NCI-H1092 (cell line): ENCODE measurements at regions not wholly inside any gene's neighbourhood (a gene's known extent, or its start where the extent isn't known, plus 50 kb on each side); places are given as distances from the start of the nearest gene placed in this dataset.

Experiments used
- DNase-seq: peaks from one replicate; lab custom pipeline; 2025; lab: John Stamatoyannopoulos, UW

DNA sequence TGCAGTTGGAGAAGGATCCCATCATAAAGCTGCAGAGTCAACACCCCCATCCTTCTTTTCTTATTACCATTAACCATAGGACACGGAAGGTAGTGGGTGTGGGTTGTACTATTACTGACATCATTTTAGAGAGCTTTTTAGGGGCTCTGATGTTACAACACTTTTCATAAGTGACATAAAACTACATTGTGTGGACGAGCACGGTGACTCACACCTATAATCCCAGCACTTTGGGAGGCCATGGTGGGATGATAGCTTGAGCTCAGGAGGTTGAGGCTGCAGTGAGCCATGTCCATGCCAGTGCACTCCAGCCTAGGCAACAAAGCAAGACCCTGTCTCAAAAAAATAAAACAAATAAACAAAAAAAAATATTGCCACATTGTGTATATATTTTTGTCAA is 167.1 kb downstream of the DUSP6 start:
- DNase-seq = no peak

DNA sequence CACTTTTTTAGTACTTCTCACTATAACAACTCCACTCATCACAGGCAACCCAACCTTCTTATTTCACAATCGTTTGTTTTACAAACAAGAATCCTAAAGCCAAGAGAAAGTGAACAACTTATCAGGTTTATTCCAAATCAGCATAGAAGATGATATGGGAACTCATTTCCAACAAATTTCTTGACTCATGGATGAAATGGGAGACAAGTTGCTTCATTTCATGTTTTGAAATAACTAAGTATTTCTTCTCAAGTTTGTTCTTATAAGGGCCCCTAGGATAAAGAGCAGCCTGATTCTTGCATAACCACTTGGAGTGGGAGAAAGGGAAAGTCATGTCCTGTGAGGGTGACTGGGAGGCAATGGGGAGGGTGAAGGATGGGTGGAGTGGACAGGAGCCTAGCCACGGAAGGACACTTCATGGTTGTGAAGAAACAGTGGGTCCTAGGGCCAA is 168.3 kb downstream of the DUSP6 start:
- no peak for DNase-seq

DNA sequence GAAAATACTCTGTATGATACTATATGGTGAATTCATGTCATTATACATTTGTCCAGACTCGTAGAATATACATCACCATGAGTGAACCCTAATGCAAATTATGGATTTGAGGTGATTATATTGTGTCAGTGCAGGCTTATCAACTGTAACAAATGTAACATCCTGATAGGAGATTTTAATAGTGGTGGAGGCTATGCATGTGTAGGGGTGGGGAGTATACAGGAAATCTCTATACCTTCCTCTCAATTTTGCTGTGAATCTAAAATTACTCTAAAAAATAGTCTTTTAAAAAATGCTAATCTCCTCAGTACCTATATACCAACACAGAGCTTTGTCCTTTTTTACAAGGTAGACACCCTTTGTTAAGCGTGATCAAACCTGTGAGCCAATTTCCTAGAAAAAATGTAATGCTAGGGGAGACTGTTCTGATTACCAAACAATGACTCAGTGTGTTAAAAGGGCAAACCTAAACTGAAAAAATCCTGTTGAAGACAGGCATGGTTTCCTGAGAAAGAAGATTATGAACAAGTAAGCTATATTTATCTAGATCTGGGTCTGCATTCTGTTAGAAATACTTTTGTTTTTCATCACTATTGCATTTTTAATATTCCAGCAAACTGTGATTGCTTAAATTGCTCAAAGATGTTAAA is 170.9 kb downstream of the DUSP6 start:
- no peak for DNase-seq

DNA sequence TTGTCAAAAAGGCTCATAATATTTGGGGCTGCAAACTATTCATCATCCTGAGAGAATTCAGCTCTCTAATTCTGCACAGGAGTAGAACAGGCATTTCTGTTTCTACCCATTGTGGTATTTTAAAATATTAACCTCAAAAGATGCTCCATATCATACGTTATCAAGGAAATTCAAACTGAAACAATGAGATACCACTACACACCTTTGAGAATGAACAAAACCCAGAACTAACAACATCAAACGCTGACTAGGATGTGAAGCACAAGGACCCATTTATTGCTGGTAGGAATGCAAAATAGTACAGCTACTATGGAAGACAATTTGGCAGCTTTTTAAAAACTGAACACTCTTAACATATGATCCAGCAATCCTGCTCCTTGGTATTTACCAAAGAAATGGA is 171.8 kb downstream of the DUSP6 start:
- no peak for DNase-seq

DNA sequence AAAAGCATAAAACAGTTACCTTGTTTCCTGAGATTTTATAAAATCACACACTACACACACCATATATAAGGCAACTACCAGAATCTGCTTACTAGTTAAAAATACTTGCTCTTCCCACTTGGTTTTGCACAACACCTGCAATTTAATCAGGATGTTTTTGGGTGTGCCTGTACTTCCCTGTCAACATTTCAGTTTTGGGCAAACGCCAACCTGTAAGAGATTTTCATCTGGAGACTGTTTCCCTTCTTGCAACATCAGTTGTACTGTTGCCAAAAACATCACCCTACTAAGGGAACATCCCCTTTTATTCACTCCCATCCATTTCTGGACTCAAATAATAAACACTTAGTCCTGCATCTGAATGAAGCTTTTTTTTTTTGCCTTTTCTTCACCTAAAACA is 172.3 kb downstream of the DUSP6 start:
- no peak for DNase-seq

DNA sequence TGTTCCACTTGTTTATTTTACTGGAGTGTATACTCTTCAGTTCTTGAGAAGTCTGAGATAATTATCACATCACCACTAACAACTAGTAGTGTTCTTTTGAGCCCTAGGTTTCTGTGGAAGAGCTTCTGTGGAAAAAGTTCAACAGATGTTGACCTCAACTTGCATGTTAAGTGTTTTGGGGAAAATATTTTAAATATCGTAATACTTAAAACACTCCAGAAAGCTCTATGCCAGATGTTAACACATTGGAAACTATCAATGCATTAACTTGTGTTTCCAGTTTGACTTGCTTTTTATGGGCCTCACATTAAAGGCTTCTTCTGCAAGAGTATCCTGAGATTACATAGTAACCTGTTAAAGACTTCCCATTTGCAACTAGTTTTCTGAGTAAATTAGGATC is 173.1 kb downstream of the DUSP6 start:
- no peak for DNase-seq

DNA sequence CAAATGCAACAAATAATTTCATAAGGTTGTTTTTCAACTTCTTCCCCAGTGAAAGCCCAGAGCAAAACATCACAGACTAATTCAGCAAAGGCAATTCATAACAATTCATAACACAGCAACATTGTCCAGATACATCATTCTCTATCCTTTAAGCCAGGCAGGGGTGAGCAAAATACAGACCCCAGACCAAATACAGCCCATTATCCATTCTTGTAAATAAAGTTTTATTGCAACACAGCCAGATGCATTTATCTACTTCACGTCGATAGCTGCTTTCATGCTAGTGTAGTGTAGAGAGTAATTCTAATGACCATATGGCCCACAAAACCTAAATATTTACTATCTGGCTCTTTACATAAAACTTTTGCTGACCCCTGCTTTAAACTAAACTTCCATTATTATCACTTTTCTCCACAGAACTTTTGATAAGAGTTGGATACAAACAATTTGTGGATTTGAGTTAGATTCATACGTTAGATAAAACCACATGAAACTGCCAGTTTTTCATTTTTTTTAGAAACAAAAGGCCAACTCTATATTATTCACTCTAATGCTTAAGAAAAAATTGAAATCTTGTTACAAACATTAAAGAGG is 174.4 kb downstream of the DUSP6 start:
- DNase-seq = no peak

DNA sequence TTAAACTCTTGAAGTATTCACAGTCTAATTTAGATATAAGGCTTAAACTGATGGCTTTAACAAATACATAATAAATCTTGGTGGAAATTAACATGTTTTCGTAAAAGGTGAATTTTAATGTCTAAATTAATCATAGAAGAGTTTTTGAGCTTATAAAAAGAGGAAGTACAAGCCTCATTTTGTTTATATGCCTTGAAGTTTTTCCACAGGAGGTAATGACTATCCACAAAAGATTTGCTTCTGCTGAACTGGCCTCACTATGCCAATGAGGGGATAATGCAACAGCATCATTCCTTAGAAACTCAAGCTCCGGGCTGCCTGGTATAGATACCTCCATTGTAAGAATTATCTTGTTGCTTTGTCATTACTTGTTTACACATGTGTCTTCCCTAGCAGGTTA is 175.6 kb downstream of the DUSP6 start:
- no peak for DNase-seq

DNA sequence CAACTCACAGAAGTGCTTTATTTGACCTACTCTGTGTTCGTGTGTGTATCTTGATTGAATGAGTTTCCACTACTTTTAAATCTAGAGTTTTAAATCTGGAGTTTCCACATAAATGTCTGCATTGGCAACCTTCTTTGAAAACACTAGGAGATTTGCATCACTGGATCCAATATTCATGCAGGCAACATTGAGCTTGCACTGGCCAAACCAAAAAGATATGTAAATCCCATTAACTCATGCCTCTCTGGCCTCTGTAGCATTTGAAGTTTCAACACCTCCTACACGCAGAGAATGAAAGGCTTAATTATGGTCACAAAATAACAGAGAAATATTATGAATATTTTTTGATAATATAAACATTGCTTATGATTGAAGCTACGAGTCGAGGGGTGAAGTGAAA is 178.6 kb downstream of the DUSP6 start:
- DNase-seq = no peak

DNA sequence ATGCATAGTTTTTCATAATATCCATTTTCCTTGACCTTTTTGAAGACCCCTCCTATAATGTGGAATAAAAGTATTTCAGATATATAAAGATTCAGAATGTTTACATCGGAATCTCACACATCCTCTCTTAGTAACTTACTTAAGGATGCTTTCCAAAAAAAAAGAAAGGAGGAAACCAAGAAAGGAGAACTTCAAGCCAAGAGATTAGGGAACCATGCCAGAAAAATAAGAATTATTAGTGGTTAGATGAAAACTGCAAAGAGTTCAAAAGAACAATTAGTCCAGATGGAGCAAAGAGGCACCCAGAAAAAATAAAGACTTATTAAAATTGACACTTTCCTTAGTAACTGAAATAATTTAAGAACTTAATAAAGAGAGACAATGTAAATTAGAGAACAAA is 179.2 kb downstream of the DUSP6 start:
- no peak for DNase-seq

DNA sequence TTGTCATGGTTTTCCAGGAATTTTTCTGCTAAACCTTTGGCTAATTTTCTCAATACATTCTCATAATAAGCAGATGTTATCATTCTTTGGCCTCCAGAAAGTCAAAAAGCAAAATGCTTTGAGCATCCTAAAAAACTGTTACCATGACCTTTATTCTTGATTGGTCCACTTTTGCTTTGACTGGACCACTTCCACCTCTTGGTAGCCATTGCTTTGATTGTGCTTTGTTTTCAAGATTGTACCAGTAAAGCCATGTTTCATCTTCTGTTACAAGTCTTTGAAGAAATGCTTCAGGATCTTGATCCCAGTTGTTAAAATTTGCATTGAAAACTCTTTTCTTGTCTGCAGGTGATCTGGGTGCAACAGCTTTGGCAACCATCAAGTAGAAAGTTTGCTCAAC is 180.1 kb downstream of the DUSP6 start:
- DNase-seq = no peak

DNA sequence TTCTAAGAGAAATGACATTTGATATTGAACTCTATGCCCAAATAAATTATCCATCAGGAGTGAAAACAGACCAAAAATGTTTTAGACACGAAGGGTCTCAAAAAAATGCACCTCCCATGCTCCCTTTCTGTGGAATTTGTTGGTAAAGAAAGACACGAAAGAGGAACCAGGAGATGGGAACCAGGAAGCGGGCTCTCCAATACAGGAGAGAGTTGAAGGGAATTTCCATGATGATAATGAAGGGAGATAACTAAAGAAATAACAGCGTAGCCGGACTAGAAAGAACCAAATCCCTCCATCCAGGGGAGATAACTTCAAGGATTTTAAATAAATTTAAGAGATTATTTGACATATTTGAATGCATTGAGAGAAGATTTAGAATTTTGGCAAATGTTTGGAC is 183.0 kb downstream of the DUSP6 start:
- no peak for DNase-seq

DNA sequence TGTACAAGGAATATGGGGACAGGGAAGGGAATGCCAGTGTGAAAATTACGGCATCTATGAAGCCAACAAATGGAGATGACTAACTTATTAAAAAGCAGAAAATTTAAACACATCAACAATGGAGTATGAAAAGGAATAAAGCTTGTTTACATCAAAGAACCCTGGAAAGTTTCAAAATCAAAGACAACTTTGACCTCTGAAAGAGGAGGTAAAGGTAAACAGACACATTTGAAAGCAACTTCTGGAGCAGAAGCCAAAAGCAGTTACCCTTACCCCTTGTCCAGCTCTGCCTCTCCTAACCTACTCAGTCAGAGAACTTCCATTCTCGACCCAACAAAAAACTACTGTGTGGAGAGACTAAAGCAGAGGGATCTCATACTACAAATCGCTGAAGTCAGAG is 184.3 kb downstream of the DUSP6 start:
- DNase-seq = no peak

DNA sequence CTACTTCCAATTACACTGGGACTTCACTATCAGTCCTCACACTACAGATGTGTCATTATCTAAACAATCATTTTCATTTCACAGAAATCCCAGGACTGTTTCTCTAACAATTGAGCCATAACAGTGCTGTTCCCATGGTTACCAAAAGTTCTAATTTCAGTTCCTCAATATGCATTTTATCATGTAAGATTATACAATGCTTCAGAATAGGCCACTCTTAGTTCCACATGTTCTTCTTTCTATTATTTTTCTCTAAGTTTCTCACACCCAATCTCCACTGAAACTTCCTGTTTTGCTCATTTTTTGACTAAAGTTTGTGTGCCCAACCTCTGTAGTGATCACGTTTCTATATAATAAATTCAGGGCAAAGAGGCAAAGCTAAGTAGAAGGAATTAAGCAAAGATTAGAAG is 185.8 kb downstream of the DUSP6 start:
- DNase-seq = no peak

DNA sequence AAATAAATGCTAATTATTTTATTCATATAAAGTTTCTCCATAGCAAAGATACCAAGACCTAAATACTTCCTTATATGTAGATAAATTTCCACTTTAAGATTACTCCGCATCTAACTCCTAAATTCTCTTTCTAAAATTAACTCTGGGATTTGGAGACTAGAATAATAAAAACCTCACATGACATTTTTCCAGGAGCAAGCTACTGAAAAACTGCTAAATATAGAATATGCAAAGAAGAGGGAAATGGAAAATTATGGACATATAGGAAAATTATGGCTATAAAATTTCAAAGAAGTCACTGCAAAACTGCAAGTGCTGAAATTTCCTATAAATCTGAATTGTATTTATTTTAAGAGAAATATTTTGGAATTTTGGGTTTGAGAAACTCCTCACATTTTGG is 186.2 kb downstream of the DUSP6 start:
- no peak for DNase-seq

DNA sequence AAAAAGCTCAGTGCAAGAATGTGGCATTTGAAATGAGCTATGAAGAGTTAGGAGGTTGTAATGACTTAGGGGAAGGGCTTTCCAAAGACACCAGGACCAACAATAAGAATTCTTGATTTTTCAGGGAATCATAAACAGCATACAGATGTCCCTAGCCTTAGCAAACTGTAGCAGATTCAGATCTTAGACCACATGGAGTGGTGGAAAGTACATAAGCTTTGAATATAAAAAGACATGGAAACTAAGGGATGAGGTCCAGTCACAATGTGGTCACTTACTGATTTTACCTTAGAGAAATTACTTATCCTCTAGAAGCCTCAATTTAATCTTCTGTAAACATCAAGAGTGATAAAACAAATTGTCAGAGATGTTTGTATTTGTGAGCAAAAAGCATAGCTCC is 186.6 kb downstream of the DUSP6 start:
- DNase-seq = no peak

DNA sequence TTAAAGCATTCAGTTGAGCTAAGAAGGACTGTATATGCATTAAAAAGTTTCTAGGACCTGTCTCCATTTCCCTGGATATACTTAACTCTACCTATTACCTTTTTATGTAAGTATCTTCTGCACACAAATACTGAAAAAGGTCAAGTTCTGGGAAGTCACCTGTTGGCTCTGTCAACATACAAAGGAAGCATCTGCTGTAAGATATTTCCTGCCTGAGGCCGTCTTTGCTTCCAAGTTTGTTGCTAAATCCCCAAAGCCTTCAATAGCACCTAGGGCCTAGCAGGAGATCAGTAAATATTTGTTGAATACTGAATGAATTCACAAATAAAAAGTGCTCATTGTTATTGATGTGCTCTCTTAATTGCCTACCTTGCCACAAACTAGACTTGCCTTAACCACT is 188.4 kb downstream of the DUSP6 start:
- DNase-seq = no peak

DNA sequence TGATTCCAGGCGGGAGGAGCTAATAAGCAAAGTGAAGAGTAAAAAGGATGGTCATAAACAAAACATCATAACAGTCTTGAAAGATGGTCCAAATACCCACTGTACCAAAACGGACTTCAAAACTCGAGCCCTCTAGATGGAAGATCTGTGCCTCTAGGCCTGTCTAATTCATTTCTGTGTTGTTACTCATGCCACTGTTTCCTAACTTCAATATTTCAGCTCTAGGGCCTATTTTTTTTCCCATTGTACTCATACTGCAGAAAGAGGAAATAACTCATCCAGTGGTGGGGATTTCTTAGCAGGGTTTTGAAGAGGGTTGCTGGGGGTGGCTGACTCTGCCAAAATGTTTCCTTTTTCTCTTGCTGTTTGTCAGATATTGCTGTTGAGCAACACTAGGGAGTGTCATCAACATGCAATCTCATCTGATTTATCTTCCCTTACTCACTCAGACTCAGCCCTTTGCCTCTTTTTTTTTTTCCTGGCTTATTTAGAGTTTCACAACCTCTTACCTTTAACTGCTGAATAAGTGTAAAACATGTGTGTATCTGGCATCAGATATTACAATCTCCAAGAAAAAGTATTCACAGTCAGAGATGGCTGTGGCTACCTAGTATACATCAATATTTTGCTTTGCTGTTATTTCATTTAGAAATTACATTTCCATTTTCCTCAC is 189.6 kb downstream of the DUSP6 start:
- DNase-seq = no peak

DNA sequence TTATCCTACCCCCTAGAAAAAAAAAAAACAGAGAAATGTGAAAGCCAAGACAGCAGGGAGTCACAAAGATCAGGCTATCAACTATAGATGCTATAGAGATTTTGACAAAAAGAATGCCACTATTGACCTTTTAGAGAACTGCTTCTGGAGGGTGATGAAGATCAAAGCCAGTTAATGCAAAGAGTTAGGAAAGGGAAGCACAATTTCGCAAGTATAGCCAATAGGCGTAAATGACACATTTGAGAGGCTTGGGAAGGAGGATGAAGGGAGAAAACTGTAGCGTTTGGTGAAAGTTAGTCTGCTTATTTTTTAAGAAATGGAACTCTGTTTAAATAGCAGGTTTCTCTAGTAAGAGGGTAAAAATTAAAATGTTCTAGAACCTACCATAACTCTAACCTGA is 190.7 kb downstream of the DUSP6 start:
- DNase-seq = no peak

DNA sequence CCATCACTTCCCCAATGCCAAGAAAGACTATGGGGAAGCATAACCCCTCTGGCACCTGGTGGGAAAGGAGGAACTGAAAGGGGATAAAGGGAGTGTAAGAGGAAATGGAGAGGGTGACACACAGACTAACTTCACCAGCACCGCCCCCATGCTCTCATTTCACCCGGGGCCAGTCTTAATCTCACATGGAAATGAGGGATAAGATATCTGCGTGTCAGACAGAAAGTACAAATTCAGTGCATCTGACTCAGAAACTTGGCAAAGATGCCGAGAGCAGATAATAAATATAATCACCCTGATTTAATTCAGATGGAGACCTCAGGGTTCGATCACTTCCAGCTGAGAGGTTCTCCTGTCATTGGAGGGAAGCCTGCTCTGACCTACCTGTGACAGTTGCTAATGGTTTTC is 191.6 kb downstream of the DUSP6 start:
- DNase-seq = no peak

DNA sequence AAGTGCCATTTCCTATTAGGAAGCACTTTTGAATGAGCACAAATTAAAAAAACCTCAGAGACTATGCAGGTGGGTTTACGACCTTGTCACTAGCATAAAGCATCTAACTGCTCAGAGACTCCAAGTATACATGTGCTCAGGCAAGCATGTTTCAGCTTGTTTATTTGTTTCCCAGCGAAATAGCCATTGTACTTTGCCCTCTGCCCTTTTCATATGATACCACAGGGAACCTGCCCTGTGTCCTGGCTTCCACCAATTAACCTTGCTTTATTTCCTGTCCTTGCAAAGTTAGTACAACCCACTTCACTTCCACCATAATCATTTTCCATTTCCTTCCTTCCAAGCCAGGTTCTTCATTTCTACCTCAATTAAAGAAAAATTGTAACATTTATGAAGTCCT is 194.9 kb downstream of the DUSP6 start:
- no peak for DNase-seq

DNA sequence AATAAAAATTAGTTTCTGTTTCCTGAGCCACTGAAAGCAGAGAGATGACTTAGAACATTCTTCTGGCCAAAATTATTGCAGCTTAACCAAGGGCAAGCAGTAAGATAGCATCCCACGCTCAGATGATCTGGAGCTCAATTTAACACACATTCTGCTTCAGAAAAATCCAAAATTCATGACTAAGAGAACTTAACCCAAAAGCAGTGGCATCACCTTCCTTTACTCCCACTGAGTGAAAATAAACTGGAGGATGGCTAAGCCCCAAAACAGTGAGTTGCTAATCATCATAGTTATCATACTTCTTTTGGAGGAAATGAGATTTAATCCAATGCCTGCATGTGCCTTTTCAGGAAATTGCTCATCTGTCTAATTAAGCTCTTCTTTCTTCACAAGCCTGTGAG is 195.4 kb downstream of the DUSP6 start:
- no peak for DNase-seq

DNA sequence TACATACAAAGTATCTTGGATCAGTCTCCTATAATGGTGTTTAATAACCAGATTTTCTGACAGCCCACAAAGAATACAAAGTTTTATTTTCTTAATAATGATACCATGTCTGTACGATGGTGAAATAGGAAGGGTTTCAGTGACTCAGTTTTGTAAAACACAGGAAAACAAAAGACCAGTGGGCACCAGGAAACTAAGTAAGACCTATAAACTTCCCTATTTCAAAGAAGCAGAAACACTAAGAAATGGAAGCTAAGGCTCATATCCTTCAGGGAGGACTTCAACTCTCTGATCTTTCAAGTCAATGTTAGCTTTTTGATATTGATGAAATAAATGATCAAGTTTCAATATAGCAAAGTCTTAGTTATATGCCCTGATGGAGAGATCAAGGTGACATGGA is 196.0 kb downstream of the DUSP6 start:
- DNase-seq = no peak

DNA sequence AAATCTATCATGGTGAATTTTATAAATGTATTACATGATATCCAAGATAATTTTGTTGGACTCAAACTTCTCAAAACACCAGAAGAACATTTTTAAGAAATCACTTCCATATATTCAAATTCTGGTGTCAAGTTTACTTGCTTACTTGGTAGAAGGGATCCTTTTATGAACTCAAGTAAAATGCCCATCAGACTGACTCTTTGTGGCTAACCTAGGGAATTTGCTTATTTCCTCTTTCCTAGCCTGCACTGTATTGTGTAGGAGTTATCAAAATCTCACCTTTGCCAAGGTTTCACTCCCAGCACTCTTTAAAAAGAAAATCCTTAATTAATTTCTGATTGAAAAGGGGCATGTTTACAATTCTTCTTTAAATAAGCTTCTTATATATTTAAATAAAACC is 196.5 kb downstream of the DUSP6 start:
- no peak for DNase-seq
